CD14-positive monocyte (primary cell): ENCODE measurements at regions not wholly inside any gene's neighbourhood (a gene's known extent, or its start where the extent isn't known, plus 50 kb on each side); places are given as distances from the start of the nearest gene placed in this dataset.
A peak's percentile ranks its signal among the peaks of the same experiment; 100 is the strongest.

Experiments used
- DNase-seq, 3 donors: peaks; one replicate each; pipeline ENCODE4 v3.0.0-alpha.2; 2011 to 2022
- H2AFZ ChIP-seq: 2 replicates; pipeline ENCODE4 v1.6.0; 2012; ENCODE audit warnings: mild to moderate bottlenecking, low read depth, low read length, inconsistent platforms; ENCODE audit not compliant: insufficient read depth, poor library complexity, severe bottlenecking
- H3K27ac ChIP-seq, 2 donors: 1 replicate in 1 of 2; 2 replicates in 1 of 2; pipeline ENCODE4 v1.5.1; 2012 to 2013; ENCODE audit warnings: low read length in 2 of 2, control low read depth in 1 of 2, inconsistent platforms in 1 of 2, low read depth in 1 of 2, mild to moderate bottlenecking in 1 of 2
- H3K27me3 ChIP-seq, 2 donors: one replicate each; pipeline versions ENCODE4 v1.6.0 to v1.6.1; 2011 to 2013; ENCODE audit warnings: low read length in 2 of 2; ENCODE audit not compliant: control insufficient read depth in 2 of 2, insufficient read depth in 2 of 2
- H3K36me3 ChIP-seq, 2 donors: replicated peaks in 1 of 2; 1 replicate in 1 of 2; 2 replicates in 1 of 2; pipeline versions ENCODE4 v1.5.1 to v1.6.1; 2012 to 2013; ENCODE audit warnings: low read length in 2 of 2, control low read depth in 1 of 2, inconsistent platforms in 1 of 2, mild to moderate bottlenecking in 1 of 2; ENCODE audit not compliant: insufficient read depth in 2 of 2, control insufficient read depth in 1 of 2
- H3K4me1 ChIP-seq, 2 donors: 1 replicate in 1 of 2; 2 replicates in 1 of 2; pipeline versions ENCODE4 v1.5.1 to v1.6.1; 2012 to 2013; ENCODE audit warnings: low read length in 2 of 2, control low read depth in 1 of 2, inconsistent platforms in 1 of 2, mild to moderate bottlenecking in 1 of 2, moderate library complexity in 1 of 2; ENCODE audit not compliant: insufficient read depth in 2 of 2, control insufficient read depth in 1 of 2
- H3K4me2 ChIP-seq: replicated peaks from 2 replicates; pipeline ENCODE3; 2012; ENCODE audit warnings: low read length, moderate library complexity, mild to moderate bottlenecking; ENCODE audit not compliant: poor library complexity, severe bottlenecking; ENCODE audit errors: extremely low read depth
- H3K4me3 ChIP-seq, 3 experiments: fragments of 200-600 bp in 1 of 3; sonication (generic) in 1 of 3; replicated peaks in 1 of 3; 1 replicate in 2 of 3; 2 replicates in 1 of 3; pipeline ENCODE4 v1.5.1; 2011 to 2013; ENCODE audit warnings: low read length in 3 of 3, mild to moderate bottlenecking in 3 of 3, control low read depth in 2 of 3, low read depth in 2 of 3, inconsistent platforms in 1 of 3, moderate library complexity in 1 of 3
- H3K79me2 ChIP-seq: 2 replicates; pipeline ENCODE4 v1.6.0; 2012; ENCODE audit warnings: mild to moderate bottlenecking, control low read depth, inconsistent platforms, low read length, moderate library complexity; ENCODE audit not compliant: insufficient read depth
- H3K9ac ChIP-seq: 2 replicates; pipeline ENCODE4 v1.6.0; 2017; ENCODE audit warnings: low read length, mild to moderate bottlenecking; ENCODE audit not compliant: insufficient read depth, poor library complexity, severe bottlenecking
- H3K9me3 ChIP-seq, 2 donors: replicated peaks in 1 of 2; 1 replicate in 1 of 2; 2 replicates in 1 of 2; pipeline versions ENCODE4 v1.5.1 to v1.6.1; 2012 to 2013; ENCODE audit warnings: low read length in 2 of 2, control low read depth in 1 of 2; ENCODE audit not compliant: control insufficient read depth in 1 of 2, insufficient read depth in 1 of 2
- H4K20me1 ChIP-seq: 2 replicates; pipeline ENCODE4 v1.6.0; 2012; ENCODE audit warnings: mild to moderate bottlenecking, low read length, control low read depth, moderate library complexity; ENCODE audit not compliant: insufficient read depth
- H3K27ac Mint-ChIP-seq, 7 donors: one replicate each; pipeline ENCODE4 v1.8.0; 2020; ENCODE audit warnings: mild to moderate bottlenecking in 7 of 7, mixed read lengths in 7 of 7, moderate library complexity in 6 of 7, inconsistent platforms in 2 of 7
- H3K27me3 Mint-ChIP-seq, 3 donors: one replicate each; pipeline ENCODE4 v1.8.0; 2021 to 2022; ENCODE audit warnings: low read depth in 3 of 3, mild to moderate bottlenecking in 3 of 3, mixed read lengths in 3 of 3, moderate library complexity in 3 of 3, inconsistent platforms in 1 of 3
- H3K36me3 Mint-ChIP-seq, 2 donors: one replicate each; pipeline ENCODE4 v1.8.0; 2020; ENCODE audit warnings: mixed read lengths in 2 of 2, inconsistent platforms in 1 of 2, mild to moderate bottlenecking in 1 of 2
- H3K4me1 Mint-ChIP-seq: one replicate; pipeline ENCODE4 v1.8.0; 2020; ENCODE audit warnings: mild to moderate bottlenecking, mixed read lengths
- H3K4me3 Mint-ChIP-seq, 2 donors: one replicate each; pipeline ENCODE4 v1.8.0; 2020; ENCODE audit warnings: mild to moderate bottlenecking in 2 of 2, mixed read lengths in 2 of 2, moderate library complexity in 1 of 2
- H3K9me3 Mint-ChIP-seq, 7 donors: one replicate each; pipeline ENCODE4 v1.8.0; 2020 to 2022; ENCODE audit warnings: mixed read lengths in 7 of 7, mild to moderate bottlenecking in 6 of 7, moderate library complexity in 6 of 7, inconsistent platforms in 2 of 7
- CTCF ChIP-seq: fragments of 200-600 bp; IDR thresholded peaks from one replicate; pipeline ENCODE4 v1.8.0; 2022; ENCODE audit warnings: antibody characterized with exemption, mild to moderate bottlenecking
- WGBS: methylation state at CpG from one replicate; pipeline ENCODE4 v1.1.5; 2013; ENCODE audit warnings: missing lambda C conversion rate; ENCODE audit not compliant: insufficient coverage; 5-methylcytosine and 5-hydroxymethylcytosine counted together
- intact Hi-C, 2 donors: fragments of 100-400 bp; cut with micrococcal nuclease; formaldehyde crosslinking; loops; one replicate each; pipeline versions ENCODE4 v1.15.0 to v1.15.1; 2023

GRCh38 chr16:87054154-87054553 lies 263.0 kb downstream of the C16orf95 start:
- H3K9me3 ChIP-seq: peaks cover 5 to 6% of the 10 kb centered on the region in 2 donors
- no peak overlapping the region for H3K4me3 ChIP-seq
- no peaks in the 10 kb centered on the region for H3K36me3 ChIP-seq
- peak overlapping the region in 1 of 2 donors; percentile 17 for H3K4me3 Mint-ChIP-seq
- intact Hi-C loops: no loop called here
- no peak overlapping the region for H3K4me2 ChIP-seq
- TF ChIP-seq CTCF: no peak
- H2AFZ ChIP-seq: no peak overlapping the region
- no peaks in the 10 kb centered on the region for H3K4me1 Mint-ChIP-seq
- H3K9ac ChIP-seq: no peak overlapping the region
- no peaks in the 10 kb centered on the region for H3K36me3 Mint-ChIP-seq
- peaks cover 2 to 11% of the 10 kb centered on the region in 2 donors for H3K27me3 ChIP-seq
- H4K20me1 ChIP-seq: no peaks in the 10 kb centered on the region
- no peak overlapping the region for H3K27ac Mint-ChIP-seq
- H3K27me3 Mint-ChIP-seq: peaks cover 19 to 38% (median 28%) of the 10 kb centered on the region in 3 donors
- DNase-seq: no peak
- no peaks in the 10 kb centered on the region for H3K79me2 ChIP-seq
- H3K4me1 ChIP-seq: no peaks in the 10 kb centered on the region
- WGBS: 100% methylated on average over 1 of the region's 5 CpGs
- no peak overlapping the region for H3K27ac ChIP-seq
- peaks cover 2 to 11% (median 5%) of the 10 kb centered on the region in 7 donors for H3K9me3 Mint-ChIP-seq

- Histone ChIP-seq H3K27ac (no peak overlapping the region), H3K36me3 (no peaks in the 10 kb centered on the region), H3K27me3 (peaks cover 2 to 11% of the 10 kb centered on the region in 2 donors), H3K9me3 (peaks cover 5 to 6% of the 10 kb centered on the region in 2 donors), H3K4me3 (no peak overlapping the region), H3K9ac (no peak overlapping the region), H3K79me2 (no peaks in the 10 kb centered on the region), H3K4me2 (no peak overlapping the region), H4K20me1 (no peaks in the 10 kb centered on the region), H2AFZ (no peak overlapping the region), H3K4me1 (peaks cover 2 to 5% of the 10 kb centered on the region in 2 donors)
- Mint-ChIP-seq H3K4me1 (peaks cover 5% of the 10 kb centered on the region), H3K9me3 (peaks cover 2 to 11% (median 5%) of the 10 kb centered on the region in 7 donors), H3K27ac (no peak overlapping the region), H3K4me3 (no peak overlapping the region), H3K27me3 (peaks cover 19 to 36% (median 28%) of the 10 kb centered on the region in 3 donors), H3K36me3 (no peaks in the 10 kb centered on the region)
- intact Hi-C loops: no loop called here
- 97% methylated on average over 3 of the region's 4 CpGs for WGBS
- DNase-seq: no peak
- TF ChIP-seq CTCF: no peak
These were observed 262.3 kb downstream of the C16orf95 start for GRCh38 chr16:87054856-87055255.
